H1 (cell line): ENCODE measurements at regions not wholly inside any gene's neighbourhood (a gene's known extent, or its start where the extent isn't known, plus 50 kb on each side); places are given as distances from the start of the nearest gene placed in this dataset.

Source experiments
- CTCF ChIA-PET: fragments of 300-600 bp; sonication (Branson Sonifier 250); formaldehyde crosslinking; loops from one replicate; lab custom pipeline; 2021; ENCODE audit not compliant: partially characterized antibody; lab: Charles Lee
- POLR2A ChIA-PET: fragments of 300-600 bp; sonication (Branson Sonifier 250); formaldehyde crosslinking; loops from one replicate; lab custom pipeline; 2021; ENCODE audit warnings: inconsistent platforms; ENCODE audit not compliant: partially characterized antibody; lab: Charles Lee
- DNase-seq, 2 experiments: peaks; one replicate each; pipeline versions ENCODE4 v3.0.0 to v3.0.0-alpha.2; 2010 to 2022; ENCODE audit warnings: low spot score in 2 of 2, low read depth in 1 of 2, mixed read lengths in 1 of 2
- FAIRE-seq: peaks from 2 replicates; lab custom pipeline; 2011; peaks lifted over from hg19 to GRCh38; lab: Jason Lieb, UNC
- H2AFZ ChIP-seq: 2 replicates; pipeline ENCODE4 v1.8.1; 2012; ENCODE audit warnings: low read length, inconsistent platforms
- H2AK5ac ChIP-seq: 2 replicates; pipeline ENCODE4 v1.6.1; 2013; ENCODE audit warnings: low read depth, low read length
- H2BK120ac ChIP-seq: replicated peaks from 2 replicates; pipeline ENCODE3; 2013; ENCODE audit warnings: low read depth, low read length, inconsistent platforms
- H2BK12ac ChIP-seq: 2 replicates; pipeline ENCODE4 v1.6.1; 2013; ENCODE audit warnings: low read depth, low read length
- H2BK15ac ChIP-seq: 2 replicates; pipeline ENCODE4 v1.6.1; 2013; ENCODE audit warnings: low read length
- H2BK20ac ChIP-seq: 2 replicates; pipeline ENCODE4 v1.6.1; 2013; ENCODE audit warnings: low read length
- H2BK5ac ChIP-seq: 2 replicates; pipeline ENCODE4 v1.6.1; 2013; ENCODE audit warnings: low read depth, low read length
- H3K14ac ChIP-seq: 2 replicates; pipeline ENCODE4 v1.6.1; 2013; ENCODE audit warnings: inconsistent platforms; ENCODE audit not compliant: insufficient read length
- H3K18ac ChIP-seq: 2 replicates; pipeline ENCODE4 v1.6.1; 2013; ENCODE audit warnings: low read length; ENCODE audit errors: extremely low read depth
- H3K23ac ChIP-seq: 2 replicates; pipeline ENCODE4 v1.6.1; 2013; ENCODE audit warnings: inconsistent platforms; ENCODE audit not compliant: insufficient read length
- H3K23me2 ChIP-seq: 2 replicates; pipeline ENCODE4 v1.6.1; 2013; ENCODE audit warnings: low read depth, low read length
- H3K27ac ChIP-seq: 2 replicates; pipeline ENCODE4 v1.6.1; 2011; ENCODE audit warnings: low read depth, low read length, inconsistent platforms
- H3K27me3 ChIP-seq, 4 experiments: replicated peaks in 1 of 4; 1 replicate in 1 of 4; 2 replicates in 3 of 4; pipeline versions ENCODE4 v1.6.1 to v1.8.1; 2011 to 2013; ENCODE audit warnings: low read length in 3 of 4, mild to moderate bottlenecking in 3 of 4, inconsistent platforms in 2 of 4, mixed read lengths in 2 of 4, moderate library complexity in 1 of 4; ENCODE audit not compliant: control insufficient read depth in 3 of 4, insufficient read depth in 3 of 4; ENCODE audit errors: extremely low read depth in 1 of 4
- H3K36me3 ChIP-seq, 4 experiments: 2 replicates each; pipeline versions ENCODE4 v1.6.1 to v1.8.1; 2011 to 2013; ENCODE audit warnings: mild to moderate bottlenecking in 4 of 4, low read length in 3 of 4, moderate library complexity in 2 of 4, control low read depth in 1 of 4, inconsistent platforms in 1 of 4; ENCODE audit not compliant: insufficient read depth in 4 of 4, control insufficient read depth in 2 of 4
- H3K4ac ChIP-seq: replicated peaks from 2 replicates; pipeline ENCODE3; 2013; ENCODE audit warnings: low read length, low read depth, mixed read lengths, inconsistent platforms; ENCODE audit not compliant: insufficient read length
- H3K4me1 ChIP-seq, 4 experiments: replicated peaks in 1 of 4; 1 replicate in 1 of 4; 2 replicates in 3 of 4; pipeline versions ENCODE4 v1.6.1 to v1.8.1; 2011 to 2013; ENCODE audit warnings: low read length in 3 of 4, inconsistent platforms in 2 of 4, mixed read lengths in 1 of 4; ENCODE audit not compliant: insufficient read depth in 4 of 4, control insufficient read depth in 3 of 4
- H3K4me2 ChIP-seq, 2 experiments: 2 replicates each; pipeline versions ENCODE4 v1.6.1 to v1.8.1; 2011 to 2013; ENCODE audit warnings: low read depth in 2 of 2, low read length in 2 of 2, control low read depth in 1 of 2, inconsistent platforms in 1 of 2, mild to moderate bottlenecking in 1 of 2; ENCODE audit not compliant: insufficient read depth in 1 of 2
- H3K4me3 ChIP-seq, 4 experiments: fragments of 200-600, 300-600 bp in 1 of 4; sonication (generic), shearing (Covaris generic), sonication (Bioruptor Twin) in 1 of 4; 2 replicates each; pipeline versions ENCODE4 v1.5.1 to v1.8.1; 2011 to 2016; ENCODE audit warnings: low read length in 4 of 4, low read depth in 3 of 4, control low read depth in 2 of 4, inconsistent platforms in 2 of 4, mild to moderate bottlenecking in 2 of 4, mixed read lengths in 1 of 4, moderate library complexity in 1 of 4; ENCODE audit not compliant: insufficient read depth in 2 of 4; ENCODE audit errors: extremely low read depth in 1 of 4
- H3K56ac ChIP-seq: replicated peaks from 2 replicates; pipeline ENCODE3; 2013; ENCODE audit warnings: low read depth, mild to moderate bottlenecking, mixed read lengths, low read length, inconsistent platforms; ENCODE audit not compliant: insufficient read length
- H3K79me1 ChIP-seq: 2 replicates; pipeline ENCODE4 v1.6.1; 2013; ENCODE audit warnings: low read depth, low read length, control low read depth
- H3K79me2 ChIP-seq, 2 experiments: 2 replicates each; pipeline versions ENCODE4 v1.6.1 to v1.8.1; 2012 to 2013; ENCODE audit warnings: low read length in 2 of 2, mild to moderate bottlenecking in 2 of 2, inconsistent platforms in 1 of 2; ENCODE audit not compliant: insufficient read depth in 2 of 2, control insufficient read depth in 1 of 2
- H3K9ac ChIP-seq, 4 experiments: replicated peaks in 1 of 4; 1 replicate in 1 of 4; 2 replicates in 3 of 4; pipeline versions ENCODE4 v1.6.1 to v1.8.1; 2011 to 2013; ENCODE audit warnings: low read depth in 3 of 4, low read length in 3 of 4, control low read depth in 2 of 4, mild to moderate bottlenecking in 2 of 4, moderate library complexity in 2 of 4, inconsistent platforms in 1 of 4; ENCODE audit errors: extremely low read depth in 1 of 4
- H3K9me3 ChIP-seq, 2 experiments: 2 replicates each; pipeline versions ENCODE4 v1.6.1 to v1.8.1; 2012 to 2013; ENCODE audit warnings: mild to moderate bottlenecking in 2 of 2, moderate library complexity in 2 of 2, control low read depth in 1 of 2, inconsistent platforms in 1 of 2, low read depth in 1 of 2, low read length in 1 of 2, mixed read lengths in 1 of 2; ENCODE audit not compliant: insufficient read depth in 2 of 2
- H4K20me1 ChIP-seq, 2 experiments: replicated peaks in 1 of 2; 2 replicates each; pipeline versions ENCODE3 to v1.8.1; 2011 to 2013; ENCODE audit warnings: inconsistent platforms in 2 of 2, low read length in 2 of 2, mild to moderate bottlenecking in 1 of 2; ENCODE audit not compliant: insufficient read depth in 2 of 2, control insufficient read depth in 1 of 2
- H4K5ac ChIP-seq: 2 replicates; pipeline ENCODE4 v1.6.1; 2013; ENCODE audit warnings: low read length, low read depth, mixed read lengths, inconsistent platforms; ENCODE audit not compliant: insufficient read length
- H4K8ac ChIP-seq: 2 replicates; pipeline ENCODE4 v1.8.0; 2013; ENCODE audit warnings: mild to moderate bottlenecking, moderate library complexity, low read length, inconsistent platforms; ENCODE audit not compliant: insufficient read depth; ENCODE audit errors: extremely low read depth
- H4K91ac ChIP-seq: replicated peaks from 2 replicates; pipeline ENCODE3; 2013; ENCODE audit warnings: low read length, mixed read lengths, inconsistent platforms; ENCODE audit not compliant: insufficient read length
- BCL11A ChIP-seq, 2 experiments: IDR thresholded peaks; one replicate each; pipeline ENCODE4 v1.6.1; 2011; ENCODE audit warnings: low read depth in 2 of 2, low read length in 2 of 2, mild to moderate bottlenecking in 2 of 2
- HDAC2 ChIP-seq, 2 experiments: fragments of 300-600 bp in 1 of 2; sonication (generic) in 1 of 2; IDR thresholded peaks; 2 replicates each; pipeline ENCODE4 v1.6.1; 2011 to 2012; ENCODE audit warnings: low read depth in 2 of 2, low read length in 2 of 2, mild to moderate bottlenecking in 2 of 2, moderate library complexity in 2 of 2, borderline replicate concordance in 1 of 2, inconsistent platforms in 1 of 2
- POU5F1 ChIP-seq: IDR thresholded peaks from 2 replicates; pipeline ENCODE4 v1.6.1; 2011; ENCODE audit warnings: low read depth, mild to moderate bottlenecking, low read length, moderate library complexity
- RAD21 ChIP-seq, 2 experiments: IDR thresholded peaks in 1 of 2; conservative IDR thresholded peaks in 1 of 2; 2 replicates each; pipeline ENCODE4 v1.6.1; 2011; ENCODE audit warnings: low read depth in 2 of 2, low read length in 2 of 2, improper control_type of control experiment in 1 of 2, inconsistent platforms in 1 of 2, mild to moderate bottlenecking in 1 of 2, moderate library complexity in 1 of 2
- SAP30 ChIP-seq: fragments of 300-600 bp; sonication (generic); IDR thresholded peaks from 2 replicates; pipeline ENCODE4 v1.7.1; 2012; ENCODE audit warnings: low read length, moderate library complexity, mild to moderate bottlenecking, inconsistent platforms; ENCODE audit not compliant: insufficient read depth, insufficient replicate concordance
- WGBS, 2 experiments: shearing (Covaris generic) in 1 of 2; methylation state at CpG; one replicate each; pipeline versions ENCODE4 v1.1.6 to v1.1.7; 2013 to 2015; ENCODE audit warnings: low lambda C conversion rate in 2 of 2, mixed read lengths in 2 of 2, inconsistent platforms in 1 of 2, low coverage in 1 of 2, missing lambda C conversion rate in 1 of 2; ENCODE audit not compliant: insufficient replicate concordance in 2 of 2, insufficient coverage in 1 of 2, insufficient read length in 1 of 2; ENCODE audit errors: extremely low coverage in 1 of 2, missing lambda C conversion rate in 1 of 2; 5-methylcytosine and 5-hydroxymethylcytosine counted together

DNA sequence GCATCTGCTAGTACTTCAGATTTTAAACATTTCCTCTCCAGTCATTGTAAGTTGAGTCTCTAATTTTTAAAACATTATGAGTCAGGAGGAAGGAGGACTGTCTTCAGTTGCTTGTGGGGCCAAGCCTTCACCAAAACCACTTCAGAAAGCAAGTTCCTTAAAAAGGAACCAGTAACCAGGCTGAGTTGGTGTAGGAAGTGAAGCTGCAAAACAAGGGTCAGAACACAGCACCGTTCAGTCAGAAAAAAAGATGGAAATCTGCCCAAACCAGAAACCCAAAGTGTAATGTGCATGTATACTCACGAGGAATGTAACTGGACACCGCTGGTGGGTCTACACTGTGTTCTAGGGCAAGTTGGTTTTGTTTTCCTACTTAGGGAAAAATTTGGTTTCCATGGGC is 402.1 kb downstream of the SETD4 start:
- Histone ChIP-seq H4K8ac (no peak overlapping the region), H2AFZ (no peak overlapping the region)

More for the DNA sequence above, 402.1 kb downstream of the SETD4 start:
- H3K27ac ChIP-seq, result no peak overlapping the region
- 86% methylated on average over 3 of the region's 3 CpGs; no CpG with 5 or more reads in 1 of the 2 experiments for WGBS, 2 experiments
- H3K79me1 ChIP-seq, result no peaks in the 10 kb centered on the region
- H3K9ac ChIP-seq, result no peak overlapping the region
- no peak overlapping the region for H3K23ac ChIP-seq
- POLR2A ChIA-PET, result no interaction called here
- no peaks in the 10 kb centered on the region for H3K9me3 ChIP-seq
- no peak for TF ChIP-seq POU5F1
- no peak for TF ChIP-seq RAD21 (IDR thresholded peaks at IDR 0.05 in 1 of 2, conservative IDR thresholded peaks at IDR 0.05 in 1 of 2; ENCODE audit: low read depth in 2 of 2, low read length in 2 of 2)
- no peak for TF ChIP-seq HDAC2 (IDR thresholded peaks at IDR 0.05; ENCODE audit: borderline replicate concordance in 1 of 2, low read depth in 2 of 2, low read length in 2 of 2)
- TF ChIP-seq SAP30, result no peak
- no peak for TF ChIP-seq BCL11A (IDR thresholded peaks at IDR 0.05; ENCODE audit: low read depth in 2 of 2, low read length in 2 of 2)
- TF ChIP-seq, all 59 proteins: peak for 0
- no peak overlapping the region for H2BK20ac ChIP-seq
- H3K79me2 ChIP-seq, result no peaks in the 10 kb centered on the region
- no peak overlapping the region for H2BK12ac ChIP-seq
- no peaks in the 10 kb centered on the region for H3K23me2 ChIP-seq
- no peak overlapping the region for H2BK120ac ChIP-seq
- no peaks in the 10 kb centered on the region for H3K27me3 ChIP-seq
- no peak overlapping the region for H3K4ac ChIP-seq
- H4K20me1 ChIP-seq, result no peaks in the 10 kb centered on the region
- CTCF ChIA-PET, result no interaction called here
- FAIRE-seq, result no peak
- no peak overlapping the region for H4K91ac ChIP-seq
- H3K56ac ChIP-seq, result no peak overlapping the region
- no peak overlapping the region for H3K4me3 ChIP-seq
- H2AK5ac ChIP-seq, result no peak overlapping the region
- H2BK15ac ChIP-seq, result no peak overlapping the region
- H3K4me2 ChIP-seq, result no peak overlapping the region
- no peaks in the 10 kb centered on the region for H3K4me1 ChIP-seq
- H3K36me3 ChIP-seq, result no peaks in the 10 kb centered on the region
- H3K18ac ChIP-seq, result no peak overlapping the region
- H4K5ac ChIP-seq, result no peak overlapping the region
- no peak overlapping the region for H3K14ac ChIP-seq
- no peak for DNase-seq
- H2BK5ac ChIP-seq, result no peak overlapping the region
